HTR-8/SVneo (cell line): ENCODE measurements at regions not wholly inside any gene's neighbourhood (a gene's known extent, or its start where the extent isn't known, plus 50 kb on each side); places are given as distances from the start of the nearest gene placed in this dataset.

Experiments
- DNase-seq: peaks from one replicate; pipeline ENCODE4 v3.0.0; 2011; ENCODE audit warnings: low spot score, mixed read lengths; ENCODE audit not compliant: insufficient read length
- FAIRE-seq: peaks from 2 replicates; lab custom pipeline; 2011; peaks lifted over from hg19 to GRCh38; lab: Jason Lieb, UNC

GRCh38 chr12:27382924-27383323, 50.3 kb downstream of the BMAL2 start:
- DNase-seq: no peak
- FAIRE-seq: no peak

GRCh38 chr12:27383429-27384260, 51.0 kb downstream of the BMAL2 start:
- FAIRE-seq (peak; percentile 86), DNase-seq (peak; percentile 87)

- DNase-seq (no peak), FAIRE-seq (no peak)
Measured at GRCh38 chr12:27384261-27384590, 51.6 kb downstream of the BMAL2 start.

- peak; percentile 26 for FAIRE-seq
Measured at GRCh38 chr12:27385766-27386564, 53.3 kb downstream of the BMAL2 start.

GRCh38 chr12:27387473-27387872, 54.8 kb downstream of the BMAL2 start:
- FAIRE-seq: no peak
- DNase-seq: no peak

More at GRCh38 chr12:27385766-27386564, 53.3 kb downstream of the BMAL2 start:
- DNase-seq: no peak

GRCh38 chr12:27388650-27389049, 56.0 kb downstream of the BMAL2 start:
- no peak for FAIRE-seq

GRCh38 chr12:27394676-27395075, 51.9 kb upstream of the SMCO2 start:
- DNase-seq (no peak), FAIRE-seq (no peak)

More at GRCh38 chr12:27388650-27389049, 56.0 kb downstream of the BMAL2 start:
- no peak for DNase-seq

GRCh38 chr12:27396216-27396815, 50.2 kb upstream of the SMCO2 start:
- peak; percentile 57 for FAIRE-seq
- no peak for DNase-seq
